D721Med (cell line): ENCODE measurements at regions not wholly inside any gene's neighbourhood (a gene's known extent, or its start where the extent isn't known, plus 50 kb on each side); places are given as distances from the start of the nearest gene placed in this dataset.
A peak's percentile ranks its signal among the peaks of the same experiment; 100 is the strongest.

Experiments
- DNase-seq: peaks from one replicate; pipeline ENCODE4 v3.0.0; 2011; ENCODE audit warnings: low spot score; ENCODE audit not compliant: insufficient read length
- FAIRE-seq: peaks from 2 replicates; lab custom pipeline; 2011; peaks lifted over from hg19 to GRCh38; lab: Jason Lieb, UNC
- CTCF ChIP-seq: IDR thresholded peaks from 2 replicates; pipeline ENCODE4 v1.5.1; 2012; ENCODE audit warnings: mild to moderate bottlenecking, control low read depth; ENCODE audit not compliant: insufficient read depth; ENCODE audit errors: missing control alignments

- no peak for FAIRE-seq
- DNase-seq = no peak
- no peak for TF ChIP-seq CTCF
These were observed 63.2 kb upstream of the ZNF354A start for GRCh38 chr5:178793696-178794095.

- TF ChIP-seq CTCF = peak; percentile 61
- DNase-seq (no peak), FAIRE-seq (no peak)
These were observed 62.7 kb upstream of the ZNF354A start for GRCh38 chr5:178793151-178793550.

- no peak for TF ChIP-seq CTCF
- FAIRE-seq (no peak), DNase-seq (no peak)
These were observed 61.5 kb upstream of the ZNF354A start for GRCh38 chr5:178791976-178792375.

GRCh38 chr5:178790371-178790770 is 59.9 kb upstream of the ZNF354A start:
- no peak for FAIRE-seq
- TF ChIP-seq CTCF = no peak
- no peak for DNase-seq

- no peak for TF ChIP-seq CTCF
- FAIRE-seq (no peak), DNase-seq (no peak)
These were observed 58.1 kb upstream of the ZNF354A start for GRCh38 chr5:178788381-178789085.

- DNase-seq (no peak), FAIRE-seq (no peak)
- no peak for TF ChIP-seq CTCF
These were observed 57.4 kb upstream of the ZNF354A start for GRCh38 chr5:178787889-178788288.

- DNase-seq (no peak), FAIRE-seq (no peak)
- no peak for TF ChIP-seq CTCF
These were observed 56.5 kb upstream of the ZNF354A start for GRCh38 chr5:178786859-178787499.
